GM21447 (cell line): ENCODE measurements at regions not wholly inside any gene's neighbourhood (a gene's known extent, or its start where the extent isn't known, plus 50 kb on each side); places are given as distances from the start of the nearest gene placed in this dataset.

ENCODE experiments used
- ATAC-seq: cut with Tn5 transposase; IDR thresholded peaks from one replicate; pipeline ENCODE4 v1.9.1; 2021; ENCODE audit not compliant: unreplicated experiment

- peak; percentile 47 for ATAC-seq
These were observed 57.6 kb upstream of the BOLA1 start for GRCh38 chr1:149841597-149842238.

GRCh38 chr1:149842458-149843064 is 56.8 kb upstream of the BOLA1 start:
- ATAC-seq = peak; percentile 45

GRCh38 chr1:149843431-149844041 is 55.8 kb upstream of the BOLA1 start:
- ATAC-seq = no peak

- no peak for ATAC-seq
These were observed 55.3 kb upstream of the BOLA1 start for GRCh38 chr1:149844101-149844500.

GRCh38 chr1:149844650-149845255 is 54.6 kb upstream of the BOLA1 start:
- no peak for ATAC-seq

GRCh38 chr1:149845416-149845815 is 54.0 kb upstream of the BOLA1 start:
- ATAC-seq = no peak

- no peak for ATAC-seq
These were observed 53.3 kb upstream of the BOLA1 start for GRCh38 chr1:149846042-149846441.

- ATAC-seq = no peak
These were observed 52.5 kb upstream of the BOLA1 start for GRCh38 chr1:149846593-149847466.

- ATAC-seq = no peak
These were observed 50.8 kb upstream of the BOLA1 start for GRCh38 chr1:149848340-149849110.

- ATAC-seq = no peak
These were observed 50.0 kb upstream of the BOLA1 start for GRCh38 chr1:149849111-149849946.
